HG03175 (cell line): ENCODE measurements at regions not wholly inside any gene's neighbourhood (a gene's known extent, or its start where the extent isn't known, plus 50 kb on each side); places are given as distances from the start of the nearest gene placed in this dataset.
A peak's percentile ranks its signal among the peaks of the same experiment; 100 is the strongest.

Experiments used
- ATAC-seq: cut with Tn5 transposase; IDR thresholded peaks from one replicate; pipeline ENCODE4 v1.9.1; 2021; ENCODE audit warnings: mild to moderate bottlenecking, moderate library complexity; ENCODE audit not compliant: unreplicated experiment

DNA sequence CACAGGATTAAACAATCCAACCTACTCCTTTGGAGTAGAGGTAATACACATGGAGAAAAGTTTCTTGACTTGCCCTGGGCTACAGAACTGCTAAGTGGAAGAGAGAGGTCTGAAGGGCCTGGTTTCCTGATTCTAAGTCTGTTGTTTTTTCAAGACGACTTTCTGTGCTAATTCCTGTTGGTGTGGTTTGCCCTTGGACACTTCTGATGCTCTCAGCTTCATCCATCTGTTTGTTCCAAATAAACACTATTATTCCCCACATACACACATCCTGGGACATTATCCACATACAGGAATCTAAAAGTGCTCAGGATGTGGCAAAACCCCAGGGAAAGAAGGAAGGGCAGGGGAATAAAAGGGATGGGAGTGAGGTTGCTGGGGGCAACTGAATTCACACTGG, 393.5 kb upstream of the TBL1XR1 start:
- ATAC-seq = no peak

DNA sequence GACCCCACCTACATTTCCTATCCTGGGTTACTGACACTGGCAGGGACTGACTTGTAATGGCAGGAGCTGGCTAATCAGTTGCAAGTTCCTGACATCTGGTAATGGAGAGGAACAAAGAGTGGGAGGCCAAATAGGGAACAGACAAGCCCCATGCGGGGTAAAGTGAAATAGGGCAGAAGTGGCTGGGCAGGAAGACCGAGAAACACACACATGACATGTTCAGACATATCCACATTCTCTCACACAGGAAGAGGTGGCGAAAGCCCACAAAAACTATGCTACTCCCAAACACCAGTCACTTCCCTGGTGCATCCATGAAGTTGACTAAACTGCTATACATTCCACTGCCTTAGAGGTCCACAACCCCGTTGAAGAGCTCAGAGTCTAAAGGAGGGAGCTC, 394.1 kb upstream of the TBL1XR1 start:
- peak; percentile 54 for ATAC-seq

DNA sequence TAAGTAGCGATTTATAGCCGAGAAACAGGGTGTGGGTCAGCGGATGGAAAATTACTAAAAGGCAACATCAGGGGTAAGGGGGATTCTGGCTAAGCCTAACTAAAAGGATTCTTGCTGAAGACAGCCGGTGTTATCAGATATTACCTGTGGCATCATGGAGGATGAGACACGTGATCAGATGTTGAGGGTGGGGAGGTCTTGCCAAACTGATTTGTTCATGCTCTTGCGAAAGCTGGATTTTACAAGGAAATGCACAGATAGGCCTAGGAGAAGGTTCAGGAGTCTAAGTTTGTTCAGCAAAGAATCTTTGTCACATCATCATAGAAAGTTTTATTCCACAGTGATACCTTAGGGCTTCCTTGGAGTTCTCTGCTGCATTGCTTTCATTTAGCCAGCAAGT, 396.8 kb upstream of the TBL1XR1 start:
- no peak for ATAC-seq

DNA sequence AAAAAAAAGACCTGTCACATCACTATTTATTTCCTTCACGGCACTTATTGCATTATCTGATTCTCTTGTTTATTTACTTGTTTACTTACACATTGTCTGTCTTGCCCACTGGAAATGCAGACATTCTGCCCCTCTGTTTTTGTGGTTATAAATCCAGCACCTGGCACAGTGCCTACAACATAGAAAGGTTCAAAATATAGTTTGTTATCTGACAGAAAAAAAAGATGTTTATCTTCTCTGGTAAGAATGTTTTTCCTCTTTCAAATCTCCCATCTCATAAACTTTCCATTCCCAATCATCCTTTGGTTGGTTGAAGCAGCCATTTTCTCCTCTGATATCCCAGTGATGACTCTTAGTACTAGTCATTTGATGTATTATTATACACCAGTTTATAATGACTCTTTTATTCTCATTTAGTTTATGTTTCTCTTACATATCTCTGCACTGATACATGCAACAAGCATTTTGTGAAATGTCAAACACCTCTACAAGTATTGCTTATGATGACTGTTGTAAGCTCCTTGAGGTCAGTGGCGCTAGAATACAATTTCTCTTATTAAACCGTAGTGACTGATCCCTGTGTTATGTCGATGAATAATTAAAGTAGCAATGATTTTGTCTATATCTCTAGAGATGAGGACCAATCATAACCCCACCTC, 398.4 kb upstream of the TBL1XR1 start:
- ATAC-seq = no peak

DNA sequence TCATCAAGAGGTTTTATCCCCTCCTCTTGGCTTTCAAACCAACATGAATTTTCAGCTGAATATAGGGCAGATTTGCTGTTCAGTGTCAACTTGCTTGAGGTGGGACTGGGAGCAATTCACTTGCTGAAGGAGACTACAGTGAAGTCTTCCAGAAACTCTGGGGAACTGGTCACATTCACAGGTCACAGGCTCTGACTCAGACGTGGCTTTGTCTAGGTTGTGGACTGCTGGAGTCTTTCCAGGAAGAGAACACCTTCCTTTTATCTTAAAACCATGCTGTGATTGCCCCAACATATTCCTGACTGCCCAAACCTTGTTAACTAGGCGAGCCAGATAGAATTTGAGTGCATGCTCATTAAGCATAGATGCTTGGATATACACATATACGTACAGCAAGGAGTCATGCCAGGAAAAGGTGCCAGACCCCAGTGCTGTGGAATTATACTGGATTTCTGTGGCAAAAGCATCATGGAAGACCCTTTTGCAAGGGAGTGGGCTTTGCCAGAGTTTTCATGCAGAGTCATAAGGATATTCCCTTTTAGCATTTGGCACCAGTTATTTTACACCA, 399.1 kb upstream of the TBL1XR1 start:
- ATAC-seq = no peak

DNA sequence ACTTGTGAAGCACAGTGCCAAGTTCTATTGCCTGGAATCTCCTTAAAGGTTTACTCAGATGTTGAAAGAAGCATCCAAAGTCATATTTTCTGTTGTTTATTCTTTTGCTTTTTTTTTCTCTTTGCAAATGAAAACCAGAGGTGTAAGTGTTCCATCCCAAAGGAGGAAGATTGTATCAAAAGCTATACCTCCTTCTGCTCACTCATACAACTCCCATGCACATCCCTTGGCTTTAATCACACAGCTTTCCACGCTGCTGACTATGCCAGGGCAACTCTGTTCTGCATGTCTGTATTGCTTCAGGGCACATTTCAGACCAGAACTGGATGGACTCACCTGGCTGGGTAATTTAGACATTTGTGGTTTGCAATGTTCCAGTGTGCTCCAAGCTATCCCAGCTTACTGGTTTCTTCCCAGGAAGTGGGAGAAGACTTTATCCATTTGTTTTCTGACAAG, 399.6 kb upstream of the TBL1XR1 start:
- no peak for ATAC-seq

DNA sequence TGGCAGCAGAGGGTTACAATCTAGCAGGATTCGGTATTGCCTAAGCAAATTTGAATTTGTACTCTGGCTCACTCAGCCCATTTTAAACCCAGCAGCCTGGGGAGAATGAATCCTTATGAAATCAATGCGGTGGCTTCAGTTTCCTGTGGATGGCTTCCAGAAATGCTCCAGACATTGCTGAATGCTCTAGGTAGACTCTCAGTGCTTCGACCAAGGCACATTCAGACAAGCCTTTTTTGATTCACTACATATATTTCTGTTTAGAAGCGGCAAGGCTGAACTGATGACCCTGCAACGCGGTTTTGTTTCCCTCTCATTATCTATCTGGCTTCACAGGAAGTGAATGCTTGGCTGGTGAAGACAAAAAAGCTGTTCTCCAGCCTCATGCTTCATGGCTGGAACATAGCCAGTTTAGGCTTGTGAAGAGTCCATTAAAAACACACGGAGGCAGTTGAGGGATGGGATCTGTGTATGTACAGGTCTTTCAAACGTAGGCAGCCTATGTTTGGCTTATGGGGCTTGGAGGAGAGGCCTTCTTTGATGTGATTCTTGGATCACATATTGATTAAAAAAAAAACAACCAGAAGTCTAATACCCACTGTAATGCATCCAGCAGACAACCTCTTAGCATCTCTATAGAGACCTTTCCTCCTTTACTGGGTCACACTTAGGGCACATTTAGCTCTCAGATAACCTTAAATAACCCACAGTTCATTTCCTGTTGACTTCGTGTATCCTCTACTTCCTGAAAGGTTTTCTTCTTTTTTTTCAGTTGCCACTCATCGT, 400.2 kb upstream of the TBL1XR1 start:
- ATAC-seq = peak; percentile 81

DNA sequence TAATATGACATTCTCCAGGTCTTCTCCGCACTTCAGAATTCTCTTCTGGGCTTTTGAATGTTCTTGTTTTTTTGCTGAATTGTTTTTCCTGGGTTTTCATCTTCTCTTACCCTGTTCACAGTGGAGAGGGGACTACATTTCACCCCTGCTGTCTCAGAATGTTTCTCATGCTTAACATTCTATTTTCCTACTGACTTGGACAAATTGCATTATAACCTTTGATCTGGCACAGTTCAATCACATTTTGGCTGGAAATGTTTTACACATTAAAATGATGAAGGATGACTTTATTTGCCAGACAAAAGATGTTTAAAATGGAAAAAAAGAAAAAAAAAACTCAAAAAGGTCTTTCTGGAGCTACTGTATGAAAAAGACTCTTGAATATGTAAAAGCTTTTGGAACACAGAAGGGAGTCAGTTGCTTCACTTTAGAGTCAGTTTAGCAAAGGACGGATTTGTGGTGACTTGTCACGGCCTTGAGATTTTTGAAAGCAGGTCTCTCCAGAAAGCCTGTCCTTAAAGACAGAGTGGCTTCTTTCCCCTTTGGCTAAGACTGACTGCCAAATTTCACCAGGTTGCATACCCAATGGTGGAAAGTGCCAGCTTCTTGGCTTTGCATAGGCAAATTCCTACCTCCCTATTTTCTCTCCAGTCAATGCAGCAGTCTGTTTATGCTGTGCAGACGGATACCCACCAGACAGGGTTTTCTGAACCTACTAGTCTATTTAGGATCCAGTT, 401.0 kb upstream of the TBL1XR1 start:
- no peak for ATAC-seq

DNA sequence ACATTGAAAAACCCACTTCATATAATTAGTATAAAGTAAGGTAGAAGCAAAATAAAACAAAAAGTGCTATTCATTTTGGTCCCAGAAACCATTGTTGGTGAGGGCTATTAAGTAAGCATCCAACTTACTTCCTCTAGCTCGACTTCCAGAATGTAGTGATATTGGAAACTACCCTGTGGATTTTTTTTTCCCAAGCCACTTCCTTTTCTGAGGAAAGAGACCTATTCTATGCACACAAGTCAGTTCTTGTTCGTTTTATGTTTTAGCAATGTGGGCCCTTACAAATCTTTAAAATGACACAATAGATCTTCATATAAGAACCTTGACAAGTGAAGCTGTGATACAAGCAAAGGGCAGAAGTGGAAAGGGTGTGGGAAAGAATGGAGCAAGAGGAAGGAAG, 402.0 kb upstream of the TBL1XR1 start:
- no peak for ATAC-seq

DNA sequence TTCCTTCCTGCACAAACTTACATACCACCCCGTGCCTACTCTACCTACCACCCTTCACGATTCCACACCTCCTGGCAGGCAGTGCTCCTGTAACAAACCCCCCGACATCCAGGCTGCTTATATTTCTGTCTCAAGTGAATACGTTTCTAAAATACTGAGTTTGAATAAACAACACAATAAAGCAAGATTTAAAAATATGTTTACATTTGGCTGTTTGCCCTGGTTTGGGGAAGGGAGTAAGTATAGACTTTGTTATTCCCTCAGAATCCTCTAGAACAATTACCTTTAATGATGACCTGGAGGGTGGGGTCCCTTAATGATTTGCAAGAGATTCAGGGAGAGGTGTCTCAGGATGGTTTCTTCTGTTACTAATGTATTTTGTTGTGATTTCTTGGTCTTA, 402.6 kb upstream of the TBL1XR1 start:
- no peak for ATAC-seq

DNA sequence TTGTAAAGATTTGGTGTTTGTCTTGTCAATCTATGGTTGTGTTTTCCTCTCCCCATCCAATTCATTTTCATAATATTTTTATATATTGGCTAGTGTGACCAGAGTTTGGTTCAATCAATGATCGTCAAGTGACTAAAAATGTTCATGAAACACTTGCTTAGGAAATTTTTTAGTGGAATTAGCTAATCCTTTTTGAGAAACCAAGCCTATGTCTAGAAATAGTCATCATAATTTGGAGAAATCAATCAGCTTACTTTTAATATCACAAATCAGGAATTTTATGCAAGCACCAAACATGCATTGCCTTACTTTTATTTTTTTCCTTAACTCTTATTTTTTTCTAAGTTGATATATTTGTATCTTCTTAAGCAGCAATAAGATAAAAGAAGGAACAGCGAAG, 403.1 kb upstream of the TBL1XR1 start:
- no peak for ATAC-seq

DNA sequence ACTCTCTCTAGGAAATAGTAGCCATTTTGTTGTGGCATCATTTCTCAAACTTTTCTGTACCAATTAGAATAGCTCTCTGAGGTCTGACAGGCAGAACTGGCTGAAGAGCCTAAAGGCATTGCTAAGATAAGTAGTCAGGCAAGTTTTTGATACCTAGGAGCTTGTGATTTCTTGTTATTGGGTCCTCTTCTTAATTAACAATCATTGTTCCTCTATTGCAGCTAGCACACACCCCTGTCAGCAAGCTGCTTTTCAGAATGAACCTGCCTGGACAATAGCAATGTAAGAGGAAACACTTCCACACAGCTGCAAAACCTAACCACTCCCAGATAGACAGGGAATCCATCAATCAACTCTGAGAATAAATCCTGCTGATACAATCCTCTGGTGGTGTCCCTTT, 403.9 kb upstream of the TBL1XR1 start:
- ATAC-seq = no peak

DNA sequence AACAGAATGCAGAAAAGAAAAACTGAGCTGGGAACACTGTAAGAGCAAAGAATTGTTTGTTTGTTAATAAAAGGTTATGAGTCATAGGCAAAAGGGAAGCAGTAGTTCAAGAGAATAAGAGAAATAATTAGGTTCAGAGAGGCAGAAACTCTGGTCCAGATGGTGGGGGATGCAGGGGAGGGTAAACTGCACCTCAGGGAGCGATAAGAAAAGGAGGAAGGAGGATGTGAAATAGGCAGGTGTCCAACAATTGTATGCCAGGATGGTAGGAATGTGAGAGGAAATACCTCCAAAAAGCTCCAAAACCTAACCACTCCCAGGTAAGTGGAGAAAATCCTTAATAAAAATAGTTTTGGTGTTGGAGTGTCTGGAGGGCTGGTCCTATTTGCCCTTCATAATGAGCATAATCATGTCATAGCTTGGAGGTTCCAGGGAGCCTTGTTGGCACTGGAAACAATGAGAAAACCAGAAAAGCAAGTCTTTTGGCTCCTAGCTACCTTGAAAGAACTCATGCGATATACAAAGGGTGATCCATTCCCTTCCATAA, 405.4 kb upstream of the TBL1XR1 start:
- peak; percentile 12 for ATAC-seq

DNA sequence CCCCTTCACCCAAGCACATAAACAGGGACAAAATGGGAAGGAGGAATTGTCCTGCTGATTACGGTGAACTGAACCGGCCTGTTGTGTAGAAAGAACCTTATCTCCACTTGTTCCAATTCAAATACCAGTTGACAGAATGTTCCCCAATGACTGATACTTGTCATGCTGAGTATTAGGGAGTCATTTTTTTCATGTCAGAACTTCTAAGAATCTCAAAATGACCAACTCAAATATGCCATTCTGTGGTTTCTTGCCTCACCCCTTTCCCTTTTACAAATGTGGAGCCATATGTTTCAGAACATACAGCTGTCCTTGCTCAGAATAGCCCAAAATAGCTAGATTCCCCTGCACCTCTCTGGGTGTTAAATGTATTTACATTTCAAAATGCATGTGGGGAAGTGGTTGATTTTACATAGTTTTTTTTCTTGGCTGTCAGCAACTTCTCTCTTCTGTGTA, 405.9 kb upstream of the TBL1XR1 start:
- peak; percentile 73 for ATAC-seq

DNA sequence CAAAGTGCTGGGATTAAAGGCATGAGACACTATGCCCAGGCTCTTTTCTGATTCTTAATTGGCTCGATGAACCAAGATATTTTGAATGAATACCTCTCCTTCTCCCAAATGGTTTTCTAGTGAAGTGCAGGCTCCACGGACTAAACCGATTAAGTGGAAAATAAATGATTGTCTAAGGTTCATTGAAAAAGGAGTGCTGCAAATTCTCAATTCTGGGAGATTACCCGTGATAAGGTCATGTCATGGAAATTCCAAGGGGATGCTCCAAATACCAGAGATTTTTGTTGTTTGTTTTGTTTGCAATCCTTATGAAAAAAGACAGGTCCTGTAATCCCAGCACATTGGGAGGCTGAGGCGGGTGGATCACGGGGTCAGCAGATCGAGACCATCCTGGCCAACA, 406.9 kb upstream of the TBL1XR1 start:
- ATAC-seq = no peak

DNA sequence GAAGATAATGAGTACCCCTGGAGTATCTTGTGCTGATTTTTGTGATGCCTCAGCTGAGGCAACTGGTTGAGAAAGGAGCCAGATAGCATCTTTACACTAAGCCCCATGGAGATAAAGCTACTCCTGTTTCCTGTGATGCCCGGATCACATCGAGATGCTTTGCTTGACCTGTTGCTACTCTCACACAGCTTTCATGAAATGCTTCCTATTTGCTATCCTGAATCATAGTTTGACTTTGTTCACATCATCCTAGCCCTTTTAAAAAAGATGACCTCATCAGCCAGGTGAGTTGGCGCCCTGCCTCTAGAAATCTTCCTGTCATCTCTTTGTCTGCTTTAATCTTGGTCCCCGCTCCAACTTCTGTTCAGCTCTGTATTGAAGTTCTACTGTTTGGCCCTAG, 409.6 kb upstream of the TBL1XR1 start:
- no peak for ATAC-seq

DNA sequence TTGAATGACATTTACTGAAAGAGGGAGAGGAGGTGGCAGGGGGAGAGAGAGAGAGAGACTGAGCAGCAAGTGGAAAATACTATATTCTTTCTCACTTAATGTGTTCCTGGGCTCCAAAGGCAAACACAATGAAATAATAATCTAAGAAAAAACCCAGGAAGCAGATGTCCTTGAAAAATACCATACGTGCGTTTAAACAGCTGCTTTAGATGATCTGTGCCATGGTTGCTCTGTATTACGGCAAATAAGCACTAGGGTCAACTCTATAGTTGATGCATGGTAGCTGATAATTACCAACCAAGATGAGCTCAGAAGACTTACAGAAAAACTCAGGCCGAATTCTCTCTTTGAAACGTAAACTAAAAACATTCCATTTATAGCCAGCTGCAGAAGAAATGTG, 410.3 kb upstream of the TBL1XR1 start:
- no peak for ATAC-seq

DNA sequence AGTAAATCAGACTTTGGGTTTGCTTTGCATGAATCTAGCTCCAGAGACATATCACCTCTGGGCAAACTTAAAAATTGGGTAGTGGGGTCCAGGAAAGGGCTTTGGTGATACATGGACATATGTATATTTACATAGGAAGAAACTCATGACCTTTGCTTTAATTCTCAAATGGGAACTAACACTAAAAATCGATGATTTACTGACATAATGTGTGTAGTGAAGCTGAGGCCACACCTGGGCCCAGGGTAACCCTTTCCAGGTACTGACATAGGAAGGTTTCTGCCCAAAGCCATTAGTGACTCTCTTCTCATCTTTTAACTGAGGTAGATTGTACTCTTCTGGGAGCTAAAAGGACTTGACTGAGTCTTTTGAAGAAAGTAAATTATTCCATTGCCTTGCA, 411.2 kb upstream of the TBL1XR1 start:
- no peak for ATAC-seq

DNA sequence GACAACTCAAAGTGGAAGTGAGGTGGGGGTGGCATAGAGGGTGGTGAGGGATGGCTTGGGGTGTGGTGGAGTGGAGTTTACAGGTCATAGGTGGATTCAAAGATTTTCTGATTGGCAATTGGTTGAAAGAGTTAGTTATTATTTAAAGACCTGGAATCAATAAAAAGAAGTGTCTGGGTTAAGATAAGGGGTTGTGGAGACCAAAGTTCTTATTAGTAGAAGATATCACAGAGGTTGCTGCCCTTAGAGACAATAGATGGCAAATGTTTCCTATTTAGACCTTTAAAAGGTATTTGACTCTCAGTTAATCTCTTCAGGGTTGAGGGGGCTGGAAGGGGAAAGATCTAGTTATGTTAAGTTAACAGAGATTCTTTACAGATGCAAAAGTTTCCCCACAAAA, 412.3 kb upstream of the TBL1XR1 start:
- ATAC-seq = no peak

DNA sequence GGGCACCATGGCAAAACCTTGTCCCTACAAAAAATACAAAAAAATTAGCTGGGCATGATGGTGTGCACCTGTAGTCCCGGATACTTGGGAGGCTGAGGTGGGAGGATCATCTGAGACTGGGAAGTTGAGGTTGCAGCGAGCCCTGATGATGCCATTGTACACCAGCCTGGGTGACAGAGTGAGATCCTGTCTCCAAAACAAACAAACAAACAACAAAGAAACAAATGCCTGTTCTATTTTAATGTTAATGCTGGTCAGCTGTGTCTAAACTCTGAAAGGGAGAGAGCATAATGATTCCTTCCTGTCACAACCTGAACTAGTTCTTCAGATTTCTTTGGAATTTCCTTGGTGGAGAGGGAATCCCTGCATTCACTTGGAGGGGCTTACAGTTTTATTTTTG, 413.0 kb upstream of the TBL1XR1 start:
- no peak for ATAC-seq
